ENCODE measurements at regions not wholly inside any gene's neighbourhood (a gene's known extent, or its start where the extent isn't known, plus 50 kb on each side); places are given as distances from the start of the nearest gene placed in this dataset.

- DNase-seq: no peak
These were observed 1153.7 kb downstream of the SI start for GRCh38 chr3:163924600-163924999.

GRCh38 chr3:163919154-163919553 is 1159.1 kb downstream of the SI start:
- DNase-seq: no peak

GRCh38 chr3:163916596-163917560 is 1161.4 kb downstream of the SI start:
- peak; percentile 62 for DNase-seq

DNA sequence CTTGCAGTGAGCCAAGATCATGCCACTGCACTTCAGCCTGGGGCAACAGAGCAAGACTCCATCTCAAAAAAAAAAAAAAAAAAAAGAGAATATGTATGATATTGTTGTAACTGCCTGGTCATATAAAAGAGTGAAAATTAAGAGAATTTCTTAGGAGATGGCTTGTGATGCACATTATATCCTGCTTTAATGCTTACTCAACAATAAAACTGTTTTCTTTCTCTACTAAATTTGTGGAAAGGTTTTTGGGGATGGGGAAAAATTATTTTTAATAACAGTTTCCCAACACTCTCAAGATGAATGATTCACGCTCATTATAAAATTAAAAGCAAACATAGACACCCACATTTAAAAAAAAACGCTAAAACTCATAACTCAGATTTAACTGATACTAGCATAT is 1163.0 kb downstream of the SI start:
- no peak for DNase-seq

- DNase-seq: no peak
These were observed 1163.7 kb downstream of the SI start for GRCh38 chr3:163914567-163914966.

- no peak for DNase-seq
These were observed 1186.5 kb downstream of the SI start for GRCh38 chr3:163891771-163892170.

DNA sequence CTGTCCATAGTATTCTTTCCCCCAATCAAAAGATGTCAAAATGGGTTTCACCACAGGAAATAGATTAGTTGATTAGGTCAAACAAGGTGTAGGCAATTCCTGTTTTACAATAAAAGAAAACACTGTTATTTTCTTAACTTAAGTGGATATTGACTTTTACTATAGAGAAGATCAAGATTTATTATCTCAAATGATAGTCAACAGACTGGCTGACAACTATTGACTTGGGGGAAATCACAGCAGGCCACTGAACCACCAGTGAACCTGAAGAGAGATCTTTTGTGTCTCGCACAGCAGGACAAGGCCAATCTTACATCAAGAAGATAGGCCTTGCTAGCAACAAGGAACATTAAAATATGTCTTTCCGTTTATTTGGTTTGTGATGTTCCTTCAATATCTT is 1187.6 kb downstream of the SI start:
- no peak for DNase-seq

- no peak for DNase-seq
These were observed 1199.1 kb downstream of the SI start for GRCh38 chr3:163879172-163879571.

- DNase-seq: no peak
These were observed 1199.9 kb downstream of the SI start for GRCh38 chr3:163878396-163878795.

DNA sequence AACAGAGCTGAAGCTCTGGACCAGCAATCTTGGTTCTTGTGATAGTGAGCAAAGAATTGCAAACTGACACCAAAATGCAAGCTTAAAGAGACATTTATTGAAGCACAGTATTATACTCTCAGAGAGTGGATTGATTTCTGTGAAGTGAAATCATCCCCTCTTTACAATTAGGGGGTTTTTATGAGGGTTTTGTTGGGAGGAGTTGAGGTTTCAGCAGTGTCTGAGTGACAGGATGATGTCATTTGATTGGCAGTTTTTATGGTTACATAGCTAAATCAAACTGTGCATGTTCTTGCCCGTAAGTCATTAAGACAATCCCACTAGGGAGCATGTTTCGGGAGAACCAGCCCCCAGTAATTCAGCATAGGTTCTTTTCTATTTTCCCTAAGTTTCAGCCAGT is 1200.5 kb downstream of the SI start:
- DNase-seq: no peak

DNA sequence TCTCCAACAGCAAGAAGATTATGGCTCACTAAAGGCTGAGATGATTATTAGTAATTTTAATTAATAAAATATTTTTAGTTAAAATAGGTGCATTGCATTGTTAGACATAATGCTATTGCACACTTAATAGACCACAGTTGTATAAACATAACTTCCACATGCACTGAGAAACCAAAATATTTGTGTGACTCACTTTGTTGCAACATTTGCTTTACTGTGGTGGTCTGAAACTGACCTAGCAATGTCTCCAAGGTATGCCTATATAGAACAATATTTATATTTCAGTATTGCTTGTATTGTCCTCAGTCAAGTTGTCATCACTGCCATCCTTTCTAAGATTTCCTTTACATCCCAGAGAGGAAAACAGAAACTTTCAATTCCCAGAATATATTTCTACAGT is 1215.2 kb downstream of the SI start:
- no peak for DNase-seq

- DNase-seq: no peak
These were observed 1226.1 kb downstream of the SI start for GRCh38 chr3:163852233-163852632.

DNA sequence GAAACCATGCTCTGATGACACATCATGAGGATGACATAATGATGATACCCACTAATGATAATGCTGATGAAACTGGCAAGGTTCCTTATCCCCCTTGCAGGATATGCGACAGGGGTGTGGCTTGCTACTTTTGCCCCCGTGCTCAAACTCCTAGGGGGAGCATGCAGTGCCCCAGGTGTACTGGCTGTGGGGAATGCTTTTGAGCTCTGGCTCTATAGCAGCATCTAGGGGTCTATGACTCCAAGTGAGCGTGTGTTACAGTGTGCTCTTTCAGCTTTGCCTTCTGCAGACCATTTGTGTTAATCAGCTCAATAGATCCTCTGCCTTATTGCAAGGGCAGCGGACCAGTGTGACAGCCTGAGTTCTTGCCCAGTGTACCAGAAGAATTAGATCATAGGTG is 1239.5 kb downstream of the SI start:
- no peak for DNase-seq

DNA sequence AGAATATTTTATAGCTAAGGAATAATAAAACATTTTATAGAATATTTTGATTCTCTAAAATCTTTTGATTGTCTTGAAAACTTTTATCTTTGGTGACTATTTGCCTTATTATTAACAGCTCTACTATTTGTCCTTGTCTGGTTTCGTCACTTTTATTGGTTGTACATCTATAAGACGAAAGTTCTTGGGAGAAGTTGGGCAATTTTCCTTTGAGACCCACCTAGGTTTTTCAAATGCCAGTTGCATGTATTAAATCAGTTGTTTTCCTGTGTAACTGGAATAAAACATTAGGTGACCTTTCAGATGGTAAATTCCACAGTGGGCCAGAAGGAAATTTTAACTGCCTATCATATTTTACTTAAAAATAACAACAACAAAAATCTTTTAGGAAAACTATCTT is 1245.7 kb downstream of the SI start:
- DNase-seq: no peak

GRCh38 chr3:163821841-163822240 is 1256.5 kb downstream of the SI start:
- no peak for DNase-seq

DNA sequence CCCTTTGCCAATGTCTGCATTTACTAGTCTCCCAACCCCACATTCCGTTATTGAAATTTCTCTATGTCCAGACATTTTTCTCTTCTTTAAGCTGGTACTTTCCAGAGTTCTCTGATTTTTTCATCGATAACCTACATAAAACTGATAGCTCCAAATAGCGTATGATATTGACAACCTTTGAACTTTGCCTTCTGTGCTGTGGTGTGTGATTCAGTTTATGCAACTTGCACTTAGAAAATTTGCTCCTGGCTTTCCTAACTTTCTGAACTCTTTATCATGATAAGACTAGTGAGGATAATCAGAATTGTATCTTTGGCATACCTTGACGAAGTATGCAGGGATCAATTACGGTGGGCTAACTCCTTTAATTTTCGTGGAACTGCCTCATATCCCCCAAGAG is 1261.3 kb downstream of the SI start:
- no peak for DNase-seq

- no peak for DNase-seq
These were observed 1264.4 kb downstream of the SI start for GRCh38 chr3:163813935-163814334.

DNA sequence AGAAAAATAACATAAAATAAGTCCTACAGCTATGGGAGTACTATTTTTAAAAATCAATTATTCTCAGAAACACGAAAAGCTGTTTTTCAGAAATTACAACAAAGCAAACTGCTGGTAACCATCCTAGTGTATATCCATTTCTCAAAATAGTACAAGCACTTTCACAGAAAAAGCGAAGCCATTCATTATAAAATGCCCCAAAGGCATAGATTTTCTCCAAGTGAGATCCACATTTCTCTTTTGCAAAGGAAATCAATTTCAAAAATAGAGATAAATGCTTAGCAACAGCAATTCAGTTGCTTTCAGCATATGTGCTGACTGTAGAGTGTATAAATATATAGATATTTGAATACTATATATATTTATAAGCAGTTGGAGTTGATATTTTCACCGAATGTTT is 1266.3 kb downstream of the SI start:
- DNase-seq: no peak

- no peak for DNase-seq
These were observed 1268.7 kb downstream of the SI start for GRCh38 chr3:163809540-163809993.

GRCh38 chr3:163786416-163786815 is 1291.9 kb downstream of the SI start:
- no peak for DNase-seq

- no peak for DNase-seq
These were observed 1292.6 kb downstream of the SI start for GRCh38 chr3:163785693-163786092.

GRCh38 chr3:163779396-163780344 is 1298.6 kb downstream of the SI start:
- no peak for DNase-seq

GRCh38 chr3:163776743-163777142 is 1301.6 kb downstream of the SI start:
- DNase-seq: no peak

GRCh38 chr3:163773136-163773535 is 1305.2 kb downstream of the SI start:
- DNase-seq: no peak
